ENCODE measurements at regions not wholly inside any gene's neighbourhood (a gene's known extent, or its start where the extent isn't known, plus 50 kb on each side); places are given as distances from the start of the nearest gene placed in this dataset.

- TF ChIP-seq CTCF (IDR thresholded peaks at IDR 0.05), result no peak
- TF ChIP-seq ZFX (IDR thresholded peaks at IDR 0.05; ENCODE audit: borderline replicate concordance), result no peak
These were observed 326.5 kb upstream of the CDH20 start for GRCh38 chr18:61006687-61007224.
